MG63 (cell line): ENCODE measurements at regions not wholly inside any gene's neighbourhood (a gene's known extent, or its start where the extent isn't known, plus 50 kb on each side); places are given as distances from the start of the nearest gene placed in this dataset.

Experiments
- DNase-seq: peaks from one replicate; pipeline ENCODE4 v3.0.0-alpha.2; 2020
- H3K27me3 ChIP-seq: fragments of 250-450 bp; sonication (Bioruptor Pico); 2 replicates; pipeline ENCODE4 v1.5.1; 2020; ENCODE audit warnings: mild to moderate bottlenecking, moderate library complexity
- H3K36me3 ChIP-seq: fragments of 250-450 bp; sonication (Bioruptor Pico); 2 replicates; pipeline ENCODE4 v1.5.1; 2020; ENCODE audit warnings: mild to moderate bottlenecking, moderate library complexity
- H3K4me3 ChIP-seq: fragments of 250-450 bp; sonication (Bioruptor Pico); 2 replicates; pipeline ENCODE4 v1.5.1; 2020; ENCODE audit warnings: mild to moderate bottlenecking, moderate library complexity
- H3K9me3 ChIP-seq: fragments of 250-450 bp; sonication (Bioruptor Pico); 2 replicates; pipeline ENCODE4 v1.5.1; 2020; ENCODE audit warnings: mild to moderate bottlenecking, moderate library complexity

GRCh38 chr17:51493206-51493605 is 232.9 kb downstream of the UTP18 start:
- H3K4me3 ChIP-seq: no peak overlapping the region
- no peak for DNase-seq
- no peaks in the 10 kb centered on the region for H3K9me3 ChIP-seq
- H3K27me3 ChIP-seq: no peaks in the 10 kb centered on the region
- H3K36me3 ChIP-seq: no peaks in the 10 kb centered on the region

- H3K36me3 ChIP-seq: no peaks in the 10 kb centered on the region
- no peak for DNase-seq
- H3K4me3 ChIP-seq: no peak overlapping the region
- H3K27me3 ChIP-seq: no peaks in the 10 kb centered on the region
- no peaks in the 10 kb centered on the region for H3K9me3 ChIP-seq
Observed at GRCh38 chr17:51496378-51496777, 236.0 kb downstream of the UTP18 start.

- no peak for DNase-seq
- no peaks in the 10 kb centered on the region for H3K27me3 ChIP-seq
- H3K36me3 ChIP-seq: no peaks in the 10 kb centered on the region
- no peaks in the 10 kb centered on the region for H3K9me3 ChIP-seq
- H3K4me3 ChIP-seq: no peak overlapping the region
Observed at GRCh38 chr17:51499897-51500296, 239.6 kb downstream of the UTP18 start.

- no peak overlapping the region for H3K4me3 ChIP-seq
- no peaks in the 10 kb centered on the region for H3K9me3 ChIP-seq
- no peaks in the 10 kb centered on the region for H3K36me3 ChIP-seq
- no peaks in the 10 kb centered on the region for H3K27me3 ChIP-seq
- DNase-seq: no peak
Observed at GRCh38 chr17:51500454-51500853, 240.1 kb downstream of the UTP18 start.

GRCh38 chr17:51505450-51505849 is 245.1 kb downstream of the UTP18 start:
- no peak for DNase-seq
- H3K9me3 ChIP-seq: no peaks in the 10 kb centered on the region
- H3K36me3 ChIP-seq: no peaks in the 10 kb centered on the region
- no peak overlapping the region for H3K4me3 ChIP-seq
- H3K27me3 ChIP-seq: no peaks in the 10 kb centered on the region; the same call in 1 of the 2 replicates

GRCh38 chr17:51507444-51507843 is 247.1 kb downstream of the UTP18 start:
- no peaks in the 10 kb centered on the region for H3K36me3 ChIP-seq
- H3K4me3 ChIP-seq: no peak overlapping the region
- DNase-seq: no peak
- H3K27me3 ChIP-seq: no peaks in the 10 kb centered on the region; the same call in 1 of the 2 replicates
- H3K9me3 ChIP-seq: no peaks in the 10 kb centered on the region

- Histone ChIP-seq H3K9me3 (no peaks in the 10 kb centered on the region), H3K4me3 (no peak overlapping the region), H3K27me3 (no peaks in the 10 kb centered on the region; the same call in 1 of the 2 replicates), H3K36me3 (no peaks in the 10 kb centered on the region)
- DNase-seq: no peak
Observed at GRCh38 chr17:51508048-51508447, 247.7 kb downstream of the UTP18 start.

- no peak for DNase-seq
- Histone ChIP-seq H3K9me3 (no peaks in the 10 kb centered on the region), H3K4me3 (no peak overlapping the region), H3K27me3 (no peaks in the 10 kb centered on the region; the same call in 1 of the 2 replicates), H3K36me3 (no peaks in the 10 kb centered on the region)
Observed at GRCh38 chr17:51510940-51511339, 250.6 kb downstream of the UTP18 start.

GRCh38 chr17:51512220-51512907 is 252.0 kb downstream of the UTP18 start:
- Histone ChIP-seq H3K36me3 (no peaks in the 10 kb centered on the region), H3K4me3 (no peak overlapping the region), H3K9me3 (no peaks in the 10 kb centered on the region), H3K27me3 (no peaks in the 10 kb centered on the region; the same call in 1 of the 2 replicates)
- DNase-seq: no peak

- H3K4me3 ChIP-seq: no peak overlapping the region
- H3K27me3 ChIP-seq: peaks cover 2% of the 10 kb centered on the region; the same call in 1 of the 2 replicates
- H3K9me3 ChIP-seq: no peaks in the 10 kb centered on the region
- no peaks in the 10 kb centered on the region for H3K36me3 ChIP-seq
- no peak for DNase-seq
Observed at GRCh38 chr17:51516924-51517323, 256.6 kb downstream of the UTP18 start.

GRCh38 chr17:51524524-51524923 is 264.2 kb downstream of the UTP18 start:
- H3K9me3 ChIP-seq: no peaks in the 10 kb centered on the region
- H3K4me3 ChIP-seq: no peak overlapping the region
- peaks cover 10% of the 10 kb centered on the region; the same call in 1 of the 2 replicates for H3K27me3 ChIP-seq
- DNase-seq: no peak
- no peaks in the 10 kb centered on the region for H3K36me3 ChIP-seq

GRCh38 chr17:51526507-51526906 is 266.2 kb downstream of the UTP18 start:
- DNase-seq: no peak
- Histone ChIP-seq H3K36me3 (no peaks in the 10 kb centered on the region), H3K4me3 (no peak overlapping the region), H3K27me3 (peaks cover 8% of the 10 kb centered on the region; the same call in 1 of the 2 replicates), H3K9me3 (no peaks in the 10 kb centered on the region)

- H3K4me3 ChIP-seq: no peak overlapping the region
- no peaks in the 10 kb centered on the region for H3K36me3 ChIP-seq
- no peaks in the 10 kb centered on the region for H3K9me3 ChIP-seq
- DNase-seq: no peak
- H3K27me3 ChIP-seq: peaks cover 8% of the 10 kb centered on the region; the same call in 1 of the 2 replicates
Observed at GRCh38 chr17:51527225-51527982, 267.1 kb downstream of the UTP18 start.

- Histone ChIP-seq H3K27me3 (peaks cover 8% of the 10 kb centered on the region; the same call in 1 of the 2 replicates), H3K4me3 (no peak overlapping the region), H3K36me3 (no peaks in the 10 kb centered on the region), H3K9me3 (no peaks in the 10 kb centered on the region)
- no peak for DNase-seq
Observed at GRCh38 chr17:51528111-51528510, 267.8 kb downstream of the UTP18 start.

- Histone ChIP-seq H3K36me3 (no peaks in the 10 kb centered on the region), H3K27me3 (peaks cover 3% of the 10 kb centered on the region; the same call in 1 of the 2 replicates), H3K4me3 (no peak overlapping the region), H3K9me3 (no peaks in the 10 kb centered on the region)
- DNase-seq: no peak
Observed at GRCh38 chr17:51533219-51533618, 272.9 kb downstream of the UTP18 start.

- H3K4me3 ChIP-seq: no peak overlapping the region
- peaks cover 3% of the 10 kb centered on the region; the same call in 1 of the 2 replicates for H3K27me3 ChIP-seq
- DNase-seq: no peak
- H3K9me3 ChIP-seq: no peaks in the 10 kb centered on the region
- H3K36me3 ChIP-seq: no peaks in the 10 kb centered on the region
Observed at GRCh38 chr17:51533821-51534220, 273.5 kb downstream of the UTP18 start.

GRCh38 chr17:51536627-51537026 is 276.3 kb downstream of the UTP18 start:
- DNase-seq: no peak
- H3K9me3 ChIP-seq: no peaks in the 10 kb centered on the region
- no peaks in the 10 kb centered on the region for H3K36me3 ChIP-seq
- H3K27me3 ChIP-seq: no peaks in the 10 kb centered on the region
- H3K4me3 ChIP-seq: no peak overlapping the region
